GM21381 (cell line): ENCODE measurements at regions not wholly inside any gene's neighbourhood (a gene's known extent, or its start where the extent isn't known, plus 50 kb on each side); places are given as distances from the start of the nearest gene placed in this dataset.

Experiments
- ATAC-seq: cut with Tn5 transposase; IDR thresholded peaks from one replicate; pipeline ENCODE4 v1.9.1; 2021; ENCODE audit warnings: mild to moderate bottlenecking, moderate library complexity; ENCODE audit not compliant: unreplicated experiment

- ATAC-seq: no peak
Measured at GRCh38 chr2:6557737-6558136, 308.0 kb downstream of the CMPK2 start.

DNA sequence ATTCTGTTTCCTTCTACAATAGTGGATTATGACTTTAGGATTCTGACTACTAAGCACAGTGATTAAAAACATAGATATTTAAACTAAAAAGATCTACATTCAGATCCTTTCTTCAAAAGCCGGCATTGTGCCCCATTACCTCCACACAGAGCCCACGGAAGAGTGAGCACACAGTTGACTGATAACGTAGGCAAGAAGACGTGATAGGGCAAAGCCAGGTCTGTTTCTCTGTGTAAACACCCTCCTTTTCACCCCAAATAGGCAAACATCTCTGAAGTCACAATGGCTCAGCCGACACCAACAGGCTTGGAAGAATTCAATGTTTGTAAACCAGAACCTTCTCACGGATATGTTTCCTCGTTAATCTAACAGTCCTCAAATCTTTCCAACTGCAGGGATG lies 302.9 kb downstream of the CMPK2 start:
- ATAC-seq: no peak

DNA sequence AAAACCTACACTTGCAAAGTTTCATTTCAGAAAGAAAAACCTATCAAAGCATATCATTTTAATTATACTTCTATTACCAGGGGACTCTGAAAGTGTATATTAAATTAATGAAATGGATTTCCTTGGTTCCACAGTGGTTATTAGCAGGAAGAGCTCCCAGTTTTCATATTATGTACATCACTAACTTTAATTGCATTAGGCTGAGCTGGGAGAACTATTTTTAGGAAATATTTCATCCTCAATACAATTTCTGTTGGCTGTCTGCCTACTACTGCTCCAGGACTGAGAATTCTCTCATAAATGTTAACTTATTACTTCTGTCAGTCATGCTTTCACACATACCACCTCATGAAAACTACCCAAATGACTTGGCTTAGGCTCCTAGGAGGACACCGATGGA lies 301.4 kb downstream of the CMPK2 start:
- no peak for ATAC-seq

DNA sequence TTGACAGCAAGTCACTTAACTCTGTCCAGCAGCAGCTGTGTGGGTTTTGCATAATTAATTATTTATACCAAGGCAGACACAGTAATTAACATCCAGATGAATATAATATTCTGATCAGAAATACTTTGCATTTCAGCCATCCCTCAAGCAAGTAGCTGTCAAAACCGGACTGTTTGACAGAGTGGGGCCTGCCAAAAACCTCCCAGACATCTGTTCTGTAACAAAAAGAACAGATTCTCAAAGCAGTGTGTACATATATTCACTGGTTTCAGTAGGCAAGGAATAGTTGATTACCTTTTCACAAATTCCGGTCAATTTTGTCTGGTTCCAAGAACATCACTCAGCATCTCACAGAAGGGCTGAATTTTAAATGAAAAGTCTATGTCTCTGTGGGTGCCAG lies 291.6 kb downstream of the CMPK2 start:
- no peak for ATAC-seq

DNA sequence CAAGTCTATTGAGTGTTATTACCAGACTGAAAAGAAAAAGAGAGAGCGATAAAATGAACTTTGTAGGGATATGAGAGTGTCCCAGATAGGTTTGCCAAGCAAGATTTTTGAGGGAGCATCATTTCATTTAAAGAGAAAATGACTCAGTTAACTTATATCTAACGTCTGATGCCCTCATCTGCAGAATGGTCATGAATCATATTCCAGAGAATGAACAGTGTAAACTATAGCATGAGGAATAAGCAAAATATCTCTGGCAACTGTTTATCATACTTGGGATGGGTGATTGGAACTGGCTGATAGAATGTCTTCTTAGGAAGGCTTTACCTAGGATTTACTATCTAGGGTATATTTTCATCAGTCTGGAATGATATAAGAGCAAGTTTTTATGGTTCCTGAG lies 289.4 kb downstream of the CMPK2 start:
- no peak for ATAC-seq

DNA sequence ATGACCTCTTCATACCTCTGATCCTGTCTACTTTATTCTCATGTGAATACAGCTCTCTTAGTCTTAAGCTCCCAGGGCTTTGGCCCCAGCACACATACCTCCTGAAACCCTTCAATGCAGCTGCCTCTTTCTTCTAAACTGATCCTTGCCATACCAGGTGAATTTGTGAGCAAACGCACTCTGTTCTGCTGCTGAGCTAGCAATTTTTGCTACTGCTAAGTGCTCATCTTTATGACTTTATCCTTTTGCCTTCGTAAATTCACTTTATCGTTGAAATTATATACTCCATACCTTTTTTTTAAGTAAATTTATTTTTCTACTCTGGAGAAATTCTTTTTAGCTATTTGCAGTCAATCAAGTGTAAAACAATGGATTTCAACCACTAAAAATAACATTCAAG lies 287.7 kb downstream of the CMPK2 start:
- ATAC-seq: no peak

- no peak for ATAC-seq
Measured at GRCh38 chr2:6578416-6578815, 287.3 kb downstream of the CMPK2 start.

GRCh38 chr2:6579281-6579680 lies 286.4 kb downstream of the CMPK2 start:
- ATAC-seq: no peak

GRCh38 chr2:6580982-6581381 lies 284.7 kb downstream of the CMPK2 start:
- ATAC-seq: no peak

DNA sequence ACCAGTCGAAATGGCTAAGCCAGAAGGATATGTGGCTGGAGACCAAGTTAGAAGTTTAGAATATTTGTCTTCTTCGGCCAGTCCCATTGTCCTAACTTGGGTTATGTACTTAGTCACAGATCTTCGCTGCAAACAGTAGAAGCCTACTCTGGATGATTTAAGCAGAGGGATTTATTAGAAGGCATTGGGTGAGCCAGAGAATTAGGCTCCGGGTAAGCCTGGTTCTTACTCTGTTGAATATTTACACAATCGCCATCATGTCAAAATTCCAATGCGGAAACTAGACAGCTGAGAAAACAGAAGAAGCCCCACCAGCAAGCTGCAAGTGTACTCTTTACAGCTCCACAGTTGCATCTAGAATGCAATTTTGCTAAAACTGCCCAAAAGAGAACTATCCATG lies 276.6 kb downstream of the CMPK2 start:
- no peak for ATAC-seq

GRCh38 chr2:6590442-6590841 lies 275.3 kb downstream of the CMPK2 start:
- no peak for ATAC-seq

GRCh38 chr2:6602471-6602870 lies 263.2 kb downstream of the CMPK2 start:
- ATAC-seq: no peak

GRCh38 chr2:6605836-6606505 lies 259.7 kb downstream of the CMPK2 start:
- no peak for ATAC-seq

DNA sequence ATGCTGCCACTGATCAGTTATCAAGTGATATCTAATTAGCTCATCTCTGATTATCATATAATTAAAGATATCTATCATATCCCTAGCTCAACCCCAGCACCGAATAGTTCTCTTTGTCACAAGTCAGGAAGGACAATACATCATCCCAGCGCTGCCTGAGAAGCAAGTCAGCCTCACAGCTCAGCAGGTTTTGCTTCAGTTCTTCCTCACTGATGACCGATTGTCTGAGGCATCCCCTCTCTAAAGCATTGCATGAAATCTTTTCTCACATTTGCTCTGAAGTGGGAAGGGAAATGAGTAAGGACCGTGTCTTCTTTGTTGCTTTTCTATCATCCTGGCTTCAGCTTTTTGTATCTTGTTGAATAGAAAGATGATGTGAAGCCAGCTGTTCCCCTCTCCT lies 247.9 kb downstream of the CMPK2 start:
- no peak for ATAC-seq

DNA sequence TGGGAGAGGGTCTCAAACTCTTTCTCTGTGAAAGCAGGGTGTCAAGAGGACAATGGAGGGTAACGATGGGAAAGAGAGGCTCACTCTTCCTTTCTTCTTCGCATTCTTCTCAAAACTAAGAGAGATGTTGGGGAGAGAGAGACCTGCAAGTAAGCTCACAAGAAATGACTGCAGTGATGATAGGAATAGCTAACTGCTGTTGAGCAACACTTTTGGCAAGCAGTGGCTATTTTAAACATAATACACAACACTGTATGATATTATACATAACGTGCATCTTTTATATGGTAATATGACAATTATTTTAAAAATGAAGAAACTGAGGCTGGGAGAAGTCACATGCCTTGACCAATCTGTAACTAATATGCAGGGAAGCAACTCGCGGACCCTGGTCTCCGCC lies 247.5 kb downstream of the CMPK2 start:
- ATAC-seq: no peak

- ATAC-seq: no peak
Measured at GRCh38 chr2:6623746-6624145, 242.0 kb downstream of the CMPK2 start.

DNA sequence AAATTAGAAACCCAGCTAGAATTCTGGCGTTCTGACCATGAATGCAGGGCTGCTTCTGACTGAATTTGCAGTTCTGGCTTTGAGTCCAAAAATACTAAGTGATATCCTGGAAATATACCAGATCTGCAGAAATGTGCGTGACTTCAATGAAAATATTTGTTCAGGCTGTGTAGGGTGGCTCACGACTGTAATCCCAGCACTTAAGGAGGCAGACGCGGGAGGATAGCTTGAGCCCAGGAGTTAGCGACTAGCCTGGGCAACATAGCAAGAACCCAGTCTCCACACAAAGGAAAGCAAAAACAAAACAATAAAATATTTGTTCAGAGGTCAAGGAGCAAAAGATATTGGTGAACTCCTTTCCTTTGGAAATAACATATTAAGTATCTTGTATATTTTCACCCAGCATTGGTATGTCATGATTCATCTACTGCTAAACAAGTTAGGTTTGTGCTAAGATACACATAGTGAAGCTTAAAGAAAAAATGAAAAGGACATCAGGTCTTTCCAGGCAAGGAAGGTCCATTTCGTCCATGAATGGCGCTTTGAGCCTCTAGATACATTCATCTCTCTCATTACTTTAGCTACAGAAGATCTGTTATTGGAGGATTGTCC lies 239.2 kb downstream of the CMPK2 start:
- ATAC-seq: no peak

DNA sequence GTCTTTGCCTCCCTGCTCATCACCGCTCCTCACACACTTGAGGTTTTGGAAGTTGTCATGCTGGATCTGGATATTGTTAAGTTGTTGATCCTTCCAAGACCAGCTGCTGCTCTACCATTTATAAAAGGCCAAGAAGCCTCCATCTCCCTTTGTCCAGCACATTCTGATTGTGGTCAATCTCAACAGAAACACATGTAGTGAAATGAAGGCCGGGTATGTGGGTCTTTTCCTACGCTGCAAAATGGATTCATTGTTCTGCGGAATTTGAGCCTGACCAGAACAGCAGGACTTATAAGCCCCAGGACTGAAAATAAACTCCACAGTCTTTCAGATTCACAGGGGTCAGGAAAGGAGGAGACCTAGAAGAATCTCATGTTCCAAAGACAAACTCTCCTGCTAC lies 238.4 kb downstream of the CMPK2 start:
- no peak for ATAC-seq

DNA sequence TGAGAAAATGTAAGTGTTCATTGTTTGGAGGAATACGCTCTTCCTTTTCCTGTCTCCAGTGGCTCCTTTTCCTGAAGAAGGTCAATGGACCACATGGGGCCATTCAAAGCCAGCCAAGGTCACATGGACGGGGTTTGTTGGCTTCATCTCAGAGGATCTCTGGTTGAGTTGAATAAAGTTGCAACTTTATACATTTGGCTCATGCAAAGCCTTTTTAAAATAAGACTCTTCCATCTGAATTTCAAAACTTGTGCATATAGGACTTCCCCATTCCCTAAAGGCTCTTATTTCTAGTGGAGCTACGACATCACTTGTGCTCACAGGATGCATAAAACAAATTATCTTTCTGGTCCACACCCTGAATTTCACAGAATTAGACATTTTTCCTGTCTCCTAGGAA lies 235.5 kb downstream of the CMPK2 start:
- ATAC-seq: no peak

DNA sequence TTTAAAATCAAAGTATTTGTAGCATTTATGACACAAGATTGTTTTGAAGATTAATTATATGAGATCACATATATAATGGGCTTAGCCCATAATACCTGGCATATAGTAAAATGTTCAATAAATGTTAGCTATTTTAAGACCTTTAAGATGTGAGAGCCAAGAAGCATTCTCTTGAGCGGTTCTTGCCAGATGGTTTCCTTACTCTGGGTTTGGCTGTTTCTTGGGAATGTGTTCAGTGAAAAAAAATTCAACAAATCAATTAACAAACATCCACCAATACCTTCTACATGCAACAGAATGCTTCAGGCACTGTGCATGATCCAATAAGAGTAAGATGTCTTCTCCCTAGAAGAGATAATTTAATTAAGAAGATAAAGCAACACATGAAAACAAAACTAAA lies 230.4 kb downstream of the CMPK2 start:
- no peak for ATAC-seq

- ATAC-seq: no peak
Measured at GRCh38 chr2:6637330-6637729, 228.4 kb downstream of the CMPK2 start.

DNA sequence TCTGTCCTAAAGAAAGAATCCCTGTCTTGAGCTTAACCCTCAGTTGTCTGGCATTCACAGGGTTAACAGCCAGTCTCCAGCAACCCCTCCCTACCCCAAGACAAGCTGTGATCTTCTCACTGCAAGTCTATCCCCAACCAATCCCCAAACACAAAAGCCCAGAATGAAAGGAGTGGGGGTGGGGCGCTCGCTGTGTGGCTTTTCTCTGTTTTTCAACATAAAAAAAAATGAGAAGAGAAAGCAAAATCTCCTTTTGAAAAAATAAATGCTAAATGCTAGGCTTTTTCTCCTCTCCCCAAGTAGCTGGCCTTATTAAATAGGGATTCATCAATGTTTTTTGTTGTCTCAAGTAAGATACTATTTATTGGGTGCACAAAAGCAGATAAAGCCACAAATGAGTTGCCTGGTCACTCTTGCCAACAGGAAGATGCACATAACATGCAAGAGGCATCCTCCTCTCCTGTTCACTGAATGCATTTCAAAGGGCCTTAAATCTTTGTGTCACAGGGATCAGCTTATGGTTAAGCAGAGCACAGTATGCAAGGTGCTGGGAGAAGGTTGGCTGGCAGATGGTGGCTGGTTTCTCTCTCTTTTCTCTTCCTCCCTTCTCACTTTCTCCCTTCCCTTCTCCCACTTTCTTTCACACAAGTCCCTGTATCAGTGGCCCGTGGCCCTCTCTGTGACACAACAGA lies 225.6 kb downstream of the CMPK2 start:
- no peak for ATAC-seq
